Ascending aorta (tissue), 2 donors: ENCODE measurements at regions not wholly inside any gene's neighbourhood (a gene's known extent, or its start where the extent isn't known, plus 50 kb on each side); places are given as distances from the start of the nearest gene placed in this dataset.
A peak's percentile ranks its signal among the peaks of the same experiment; 100 is the strongest.

ENCODE experiments used
- DNase-seq, 2 donors: peaks; one replicate each; pipeline ENCODE4 v3.0.0-alpha.2; 2019; ENCODE audit warnings: low spot score in 2 of 2
- H3K27ac ChIP-seq, 2 donors: fragments of 200-600 bp; sonication (generic); one replicate each; pipeline ENCODE4 v1.5.1; 2016 to 2017; ENCODE audit warnings: mild to moderate bottlenecking in 1 of 2
- H3K27me3 ChIP-seq: fragments of 200-600 bp; sonication (generic); one replicate; pipeline ENCODE4 v1.5.1; 2017
- H3K36me3 ChIP-seq, 2 donors: fragments of 200-600 bp; sonication (generic); one replicate each; pipeline ENCODE4 v1.5.1; 2016
- H3K4me1 ChIP-seq, 2 donors: fragments of 200-600 bp; sonication (generic); one replicate each; pipeline ENCODE4 v1.5.1; 2016 to 2017; ENCODE audit warnings: mild to moderate bottlenecking in 1 of 2
- H3K4me3 ChIP-seq, 2 donors: fragments of 200-600 bp; sonication (generic); one replicate each; pipeline ENCODE4 v1.5.1; 2016 to 2017; ENCODE audit warnings: mild to moderate bottlenecking in 1 of 2
- H3K9me3 ChIP-seq, 2 donors: fragments of 200-600 bp; sonication (generic); one replicate each; pipeline ENCODE4 v1.5.1; 2016
- intact Hi-C: fragments of 100-400 bp; cut with DNase I; formaldehyde crosslinking; loops from one replicate; pipeline ENCODE4 v1.15.1; 2023
- TF ChIP-seq, protein P1 (sequence below), 3 experiments: fragments of 200-600 bp in 2 of 3; fragments of 450-650 bp in 1 of 3; sonication (generic) in 2 of 3; IDR thresholded peaks; one replicate each; pipeline ENCODE4 v1.5.1; 2016 to 2019; ENCODE audit warnings: antibody characterized with exemption in 3 of 3, mild to moderate bottlenecking in 1 of 3, moderate library complexity in 1 of 3

DNA sequence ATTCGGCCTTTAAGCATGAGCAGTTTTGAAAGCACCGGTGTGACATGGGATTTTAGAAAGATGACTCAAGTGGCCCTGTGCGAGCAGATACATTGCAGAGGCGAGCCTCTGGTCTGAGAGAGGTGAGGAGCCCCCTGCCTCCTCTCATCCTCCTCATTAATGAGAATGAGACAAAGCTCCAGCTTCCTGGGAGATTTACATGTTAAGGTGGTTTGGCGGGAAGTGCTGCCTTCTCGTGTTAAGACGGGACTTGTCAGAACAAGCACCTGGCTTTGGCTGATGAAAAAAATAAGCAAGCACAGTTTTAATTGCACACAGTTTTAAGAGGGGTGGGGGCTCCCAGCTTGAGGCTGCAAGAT is 68.1 kb downstream of the ACTL7B start:
- no peak for DNase-seq
- Histone ChIP-seq H3K9me3 (no peaks in the 10 kb centered on the region), H3K4me1 (peaks cover 0 to 6% of the 10 kb centered on the region in 2 donors), H3K4me3 (no peak overlapping the region), H3K36me3 (no peaks in the 10 kb centered on the region), H3K27me3 (no peaks in the 10 kb centered on the region), H3K27ac (no peak overlapping the region)
- intact Hi-C loops, result loop anchor here (10.0 kb wide), 1 partner anchor 313 kb away; no protein-coding TSS in a partner anchor
- TF ChIP-seq, protein P1, sequence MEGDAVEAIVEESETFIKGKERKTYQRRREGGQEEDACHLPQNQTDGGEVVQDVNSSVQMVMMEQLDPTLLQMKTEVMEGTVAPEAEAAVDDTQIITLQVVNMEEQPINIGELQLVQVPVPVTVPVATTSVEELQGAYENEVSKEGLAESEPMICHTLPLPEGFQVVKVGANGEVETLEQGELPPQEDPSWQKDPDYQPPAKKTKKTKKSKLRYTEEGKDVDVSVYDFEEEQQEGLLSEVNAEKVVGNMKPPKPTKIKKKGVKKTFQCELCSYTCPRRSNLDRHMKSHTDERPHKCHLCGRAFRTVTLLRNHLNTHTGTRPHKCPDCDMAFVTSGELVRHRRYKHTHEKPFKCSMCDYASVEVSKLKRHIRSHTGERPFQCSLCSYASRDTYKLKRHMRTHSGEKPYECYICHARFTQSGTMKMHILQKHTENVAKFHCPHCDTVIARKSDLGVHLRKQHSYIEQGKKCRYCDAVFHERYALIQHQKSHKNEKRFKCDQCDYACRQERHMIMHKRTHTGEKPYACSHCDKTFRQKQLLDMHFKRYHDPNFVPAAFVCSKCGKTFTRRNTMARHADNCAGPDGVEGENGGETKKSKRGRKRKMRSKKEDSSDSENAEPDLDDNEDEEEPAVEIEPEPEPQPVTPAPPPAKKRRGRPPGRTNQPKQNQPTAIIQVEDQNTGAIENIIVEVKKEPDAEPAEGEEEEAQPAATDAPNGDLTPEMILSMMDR (IDR thresholded peaks at IDR 0.05), result no peak

DNA sequence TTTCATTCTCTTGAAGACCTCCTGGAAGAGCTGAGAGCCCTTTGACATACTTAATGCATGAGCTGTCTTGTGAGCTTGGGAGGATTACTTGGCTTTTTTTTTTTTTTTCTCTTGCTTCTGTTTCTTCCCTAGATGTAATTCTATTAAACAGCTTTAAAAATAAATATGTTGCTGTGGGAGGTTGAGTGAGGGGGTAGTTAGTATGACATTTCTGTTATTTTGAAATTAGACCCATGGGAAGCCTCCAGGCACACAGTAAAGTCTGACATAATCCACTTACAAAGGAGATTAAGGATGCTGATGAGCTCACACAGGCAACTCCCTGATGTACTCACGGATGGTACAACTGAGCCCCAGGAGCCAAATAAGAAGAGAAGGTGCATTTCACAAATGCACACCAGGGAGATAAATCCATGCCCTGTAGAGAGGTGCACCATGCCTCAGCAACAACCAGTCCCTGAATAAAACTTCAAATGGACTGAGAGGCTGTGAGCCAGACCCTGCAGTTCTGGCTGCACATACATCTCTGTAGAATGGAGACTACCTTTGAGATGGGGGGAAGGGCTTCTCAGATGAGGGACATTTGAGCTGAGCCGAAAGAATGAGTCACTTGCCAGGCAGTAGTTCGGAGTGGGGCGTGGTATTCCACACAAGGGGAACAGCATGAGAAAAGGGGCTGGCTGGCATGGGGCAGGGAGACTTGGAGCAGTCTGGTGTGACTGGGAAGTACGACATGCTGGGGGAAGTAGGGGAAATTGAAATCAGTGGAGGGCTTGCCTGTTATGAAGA is 68.7 kb downstream of the ACTL7B start:
- Histone ChIP-seq H3K27ac (no peak overlapping the region), H3K27me3 (no peaks in the 10 kb centered on the region), H3K4me3 (no peak overlapping the region), H3K4me1 (peaks cover 0 to 6% of the 10 kb centered on the region in 2 donors), H3K36me3 (no peaks in the 10 kb centered on the region), H3K9me3 (no peaks in the 10 kb centered on the region)
- intact Hi-C loops, result loop anchor here (10.0 kb wide), 1 partner anchor 312 kb away; no protein-coding TSS in a partner anchor
- TF ChIP-seq, protein P1 (IDR thresholded peaks at IDR 0.05), result no peak
- no peak for DNase-seq

DNA sequence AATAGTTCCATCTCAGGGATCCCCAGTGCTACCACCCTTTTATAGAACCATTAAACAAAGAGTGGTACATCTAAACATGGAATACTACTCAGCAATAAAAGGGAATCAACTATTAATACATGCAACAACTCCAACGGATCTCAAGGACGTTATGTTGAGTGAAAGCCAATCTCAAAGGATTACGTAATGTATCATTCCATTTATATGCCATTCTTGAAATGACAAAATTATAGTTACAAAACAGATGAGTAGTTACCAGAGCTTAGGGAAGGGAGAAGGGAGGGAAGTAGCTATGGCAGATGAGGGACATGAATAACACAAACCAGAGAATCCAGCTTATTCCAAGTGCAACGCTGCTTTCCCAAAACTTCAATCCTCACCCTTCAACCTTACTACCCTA is 69.5 kb downstream of the ACTL7B start:
- Histone ChIP-seq H3K27ac (no peak overlapping the region), H3K27me3 (no peaks in the 10 kb centered on the region), H3K36me3 (no peaks in the 10 kb centered on the region), H3K4me3 (no peak overlapping the region), H3K9me3 (no peaks in the 10 kb centered on the region), H3K4me1 (peaks cover 0 to 6% of the 10 kb centered on the region in 2 donors)
- TF ChIP-seq, protein P1 (IDR thresholded peaks at IDR 0.05), result no peak
- intact Hi-C loops, result loop anchor here (10.0 kb wide), 1 partner anchor 312 kb away; no protein-coding TSS in a partner anchor
- DNase-seq, result no peak

DNA sequence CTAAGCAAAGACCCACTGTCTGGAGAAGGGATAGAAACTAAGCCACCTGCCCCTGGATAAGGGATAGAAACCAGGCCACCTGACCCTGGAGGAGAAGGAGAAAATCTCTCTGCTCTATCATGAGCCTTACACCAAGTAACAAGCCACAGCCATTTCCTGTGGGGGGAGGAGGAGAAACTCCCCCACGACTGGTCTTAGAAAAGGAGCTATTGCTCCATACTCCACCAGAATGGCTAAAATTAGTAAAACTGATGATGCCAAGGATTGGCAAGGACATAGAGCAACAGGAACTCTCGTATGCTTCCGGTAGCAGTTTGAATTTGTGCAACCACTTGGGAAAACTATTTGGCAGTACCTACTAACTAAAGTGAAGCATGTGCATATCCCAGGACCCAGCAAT is 70.8 kb downstream of the ACTL7B start:
- H3K27me3 ChIP-seq, result no peaks in the 10 kb centered on the region
- peak overlapping the region; percentile 49 to 75 for H3K27ac ChIP-seq
- no peaks in the 10 kb centered on the region for H3K9me3 ChIP-seq
- TF ChIP-seq, protein P1 (IDR thresholded peaks at IDR 0.05), result no peak
- H3K36me3 ChIP-seq, result no peaks in the 10 kb centered on the region
- intact Hi-C loops, result loop anchor here (10.0 kb wide), 1 partner anchor 310 kb away; no protein-coding TSS in a partner anchor
- peak in 1 of 2 donors; percentile 83 for DNase-seq
- H3K4me1 ChIP-seq, result peaks cover 0 to 6% of the 10 kb centered on the region in 2 donors
- H3K4me3 ChIP-seq, result no peak overlapping the region

DNA sequence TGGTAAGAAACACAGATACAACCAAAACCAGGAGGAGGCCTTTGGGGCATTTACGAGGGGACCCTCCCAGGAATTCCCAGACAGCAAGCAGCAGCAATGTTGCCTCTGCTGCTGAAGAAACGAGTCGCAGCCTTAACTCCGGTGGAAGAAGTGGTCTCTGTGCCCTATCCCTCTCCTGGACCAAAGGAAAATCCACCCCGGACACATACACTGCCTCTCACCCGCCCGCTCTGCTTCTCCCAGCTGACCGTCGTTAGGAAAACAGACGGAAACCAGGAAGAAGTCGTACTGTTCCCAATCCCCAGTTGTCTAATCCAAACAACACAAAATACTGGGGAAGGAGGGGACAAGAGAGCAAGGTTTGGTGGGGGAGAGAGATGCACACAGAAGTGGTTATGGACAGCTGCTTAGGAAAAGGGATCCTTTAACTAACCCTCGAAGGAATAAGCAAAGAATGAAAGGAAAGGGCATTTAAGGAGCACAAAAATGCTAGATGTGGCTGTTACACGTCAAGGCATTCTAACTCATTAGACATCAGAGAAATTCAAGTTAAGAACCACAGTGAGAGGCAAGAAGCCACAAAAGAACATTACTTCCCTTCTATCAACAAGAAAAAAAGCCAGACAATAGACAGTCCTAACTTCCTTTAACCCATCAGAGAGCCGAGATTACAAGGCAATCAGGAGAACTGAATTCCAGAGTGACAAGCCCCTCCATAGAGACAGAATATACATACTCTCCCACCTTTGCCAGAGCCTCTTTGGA is 71.9 kb downstream of the ACTL7B start:
- no peak for DNase-seq
- Histone ChIP-seq H3K4me1 (peaks cover 0 to 6% of the 10 kb centered on the region in 2 donors), H3K27me3 (no peaks in the 10 kb centered on the region), H3K36me3 (no peaks in the 10 kb centered on the region), H3K4me3 (no peak overlapping the region), H3K27ac (no peak overlapping the region), H3K9me3 (no peaks in the 10 kb centered on the region)
- TF ChIP-seq, protein P1 (IDR thresholded peaks at IDR 0.05), result no peak
- intact Hi-C loops, result loop anchor here (10.0 kb wide), 1 partner anchor 309 kb away; no protein-coding TSS in a partner anchor
